GM12874 (cell line): ENCODE measurements at regions not wholly inside any gene's neighbourhood (a gene's known extent, or its start where the extent isn't known, plus 50 kb on each side); places are given as distances from the start of the nearest gene placed in this dataset.

Experiments used
- TF ChIP-seq, protein P1 (sequence below): IDR thresholded peaks from 2 replicates; pipeline ENCODE4 v1.5.1; 2011; ENCODE audit warnings: low read depth, mild to moderate bottlenecking, control low read depth, low read length, moderate library complexity; ENCODE audit not compliant: insufficient read depth

DNA sequence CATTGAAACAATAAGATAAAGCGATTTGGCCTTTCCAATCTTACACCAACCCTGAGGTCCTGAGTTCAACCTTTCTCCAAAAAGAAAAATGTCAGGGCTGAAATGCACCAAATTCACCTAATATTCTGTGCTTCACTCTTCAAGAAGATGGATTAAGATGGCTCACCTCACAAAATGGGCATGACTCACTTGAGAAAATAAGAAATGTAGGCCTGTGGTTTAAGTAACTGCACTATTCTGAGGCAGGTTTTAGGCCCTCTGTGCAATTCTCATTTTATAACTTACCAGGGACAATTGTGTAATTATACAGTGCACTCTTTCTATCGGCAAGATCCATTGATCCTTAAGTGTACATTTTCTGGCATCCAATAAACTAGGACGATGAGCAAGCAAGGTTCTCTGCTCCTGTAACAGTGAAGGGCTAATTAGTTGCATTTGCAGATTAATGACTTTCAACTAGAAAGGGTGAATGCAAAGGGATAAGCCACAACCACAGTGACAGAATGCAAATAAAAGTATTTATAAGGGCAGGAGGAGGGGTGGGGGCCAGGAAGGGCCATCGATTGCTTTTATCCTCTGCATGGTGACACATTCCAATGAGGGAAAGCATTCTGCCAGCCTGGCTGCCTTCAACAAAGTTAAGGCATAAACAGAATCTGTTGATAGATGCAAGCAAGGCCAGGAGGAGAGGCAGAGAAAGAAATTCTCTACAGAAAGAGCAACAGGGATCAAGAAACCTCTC, 214.5 kb downstream of the CAAP1 start:
- TF ChIP-seq, protein P1, sequence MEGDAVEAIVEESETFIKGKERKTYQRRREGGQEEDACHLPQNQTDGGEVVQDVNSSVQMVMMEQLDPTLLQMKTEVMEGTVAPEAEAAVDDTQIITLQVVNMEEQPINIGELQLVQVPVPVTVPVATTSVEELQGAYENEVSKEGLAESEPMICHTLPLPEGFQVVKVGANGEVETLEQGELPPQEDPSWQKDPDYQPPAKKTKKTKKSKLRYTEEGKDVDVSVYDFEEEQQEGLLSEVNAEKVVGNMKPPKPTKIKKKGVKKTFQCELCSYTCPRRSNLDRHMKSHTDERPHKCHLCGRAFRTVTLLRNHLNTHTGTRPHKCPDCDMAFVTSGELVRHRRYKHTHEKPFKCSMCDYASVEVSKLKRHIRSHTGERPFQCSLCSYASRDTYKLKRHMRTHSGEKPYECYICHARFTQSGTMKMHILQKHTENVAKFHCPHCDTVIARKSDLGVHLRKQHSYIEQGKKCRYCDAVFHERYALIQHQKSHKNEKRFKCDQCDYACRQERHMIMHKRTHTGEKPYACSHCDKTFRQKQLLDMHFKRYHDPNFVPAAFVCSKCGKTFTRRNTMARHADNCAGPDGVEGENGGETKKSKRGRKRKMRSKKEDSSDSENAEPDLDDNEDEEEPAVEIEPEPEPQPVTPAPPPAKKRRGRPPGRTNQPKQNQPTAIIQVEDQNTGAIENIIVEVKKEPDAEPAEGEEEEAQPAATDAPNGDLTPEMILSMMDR, result no peak

DNA sequence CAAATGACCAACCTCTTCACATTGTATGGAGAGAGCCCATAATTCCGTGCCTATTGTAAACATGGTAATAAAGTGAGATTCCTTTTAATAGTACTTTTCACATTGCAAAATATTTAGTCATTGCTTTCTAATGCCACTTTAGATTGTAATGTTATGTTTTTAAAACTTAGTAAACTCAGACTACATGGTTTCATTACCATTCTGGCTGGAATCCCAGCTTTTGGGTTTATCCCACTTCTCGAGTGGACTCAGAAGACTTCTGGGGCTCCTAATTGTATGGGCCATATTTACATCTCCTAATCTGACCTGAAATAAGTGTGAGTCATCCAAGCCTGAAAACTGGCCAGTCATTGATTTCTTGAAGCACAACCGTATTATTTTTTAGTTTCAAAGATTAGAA, 217.6 kb downstream of the CAAP1 start:
- TF ChIP-seq, protein P1, result no peak

DNA sequence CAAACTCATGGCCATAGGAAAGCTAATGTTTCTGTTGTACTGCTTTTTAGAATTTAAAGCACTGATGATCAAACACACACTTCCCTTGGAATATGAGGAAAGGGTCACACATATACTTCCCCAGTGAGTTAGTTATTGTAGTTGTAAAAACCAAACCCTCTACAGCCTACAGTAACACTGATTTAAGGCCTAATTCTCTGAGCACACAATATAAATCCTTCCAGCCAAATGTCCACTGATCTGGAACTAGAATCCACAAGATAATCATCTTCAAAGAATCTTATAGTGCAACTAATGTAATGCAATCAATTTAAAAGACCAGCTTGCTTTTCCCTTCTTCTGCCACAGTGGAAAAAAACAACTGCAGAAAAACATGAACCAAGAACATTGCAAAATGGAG, 219.3 kb downstream of the CAAP1 start:
- TF ChIP-seq, protein P1, result no peak

DNA sequence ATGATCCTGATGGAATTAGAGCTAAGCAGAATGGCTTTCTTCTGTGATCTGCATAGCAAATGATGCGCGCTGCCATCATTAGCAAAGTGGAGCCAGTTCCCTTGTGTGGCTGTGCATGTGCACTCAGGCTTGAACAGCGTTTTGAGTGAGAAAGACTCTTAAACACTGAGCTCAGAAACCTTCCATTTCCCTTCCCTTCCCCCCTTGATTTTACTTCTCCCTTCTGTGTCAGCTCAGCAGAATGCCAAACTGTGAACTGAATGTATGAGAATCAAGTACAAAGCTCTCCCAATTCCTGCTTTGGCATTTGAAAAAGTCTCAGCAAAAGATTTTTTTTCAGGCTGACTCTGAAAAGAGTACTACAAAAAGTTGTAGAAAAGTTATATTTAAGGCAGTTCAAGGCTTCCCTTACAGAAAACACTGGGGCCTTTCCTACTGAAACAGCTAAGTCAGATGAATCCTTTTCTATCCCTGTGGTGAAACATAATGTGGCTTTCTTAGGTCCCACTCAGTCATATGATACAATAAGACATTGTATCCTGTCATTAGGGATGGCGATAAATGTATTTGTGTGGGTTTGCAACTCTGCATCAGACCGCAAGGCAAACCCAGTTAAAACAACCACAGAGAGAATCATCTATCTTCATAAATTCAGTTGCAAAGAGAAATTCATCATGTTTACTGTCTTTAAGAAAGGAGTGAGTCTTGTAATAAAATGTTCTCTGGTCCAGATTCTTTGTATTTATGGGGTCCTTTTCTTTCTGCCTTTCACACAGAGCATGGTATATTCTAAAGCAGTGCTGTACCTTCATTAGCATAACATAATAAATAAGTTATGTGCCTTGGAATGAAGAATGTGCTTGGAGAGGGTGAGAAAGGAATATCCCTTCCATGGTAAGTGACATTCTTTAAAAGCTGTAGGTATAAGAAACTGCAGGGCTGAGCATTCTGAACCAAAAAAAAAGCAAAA, 222.6 kb downstream of the CAAP1 start:
- TF ChIP-seq, protein P1, result no peak

DNA sequence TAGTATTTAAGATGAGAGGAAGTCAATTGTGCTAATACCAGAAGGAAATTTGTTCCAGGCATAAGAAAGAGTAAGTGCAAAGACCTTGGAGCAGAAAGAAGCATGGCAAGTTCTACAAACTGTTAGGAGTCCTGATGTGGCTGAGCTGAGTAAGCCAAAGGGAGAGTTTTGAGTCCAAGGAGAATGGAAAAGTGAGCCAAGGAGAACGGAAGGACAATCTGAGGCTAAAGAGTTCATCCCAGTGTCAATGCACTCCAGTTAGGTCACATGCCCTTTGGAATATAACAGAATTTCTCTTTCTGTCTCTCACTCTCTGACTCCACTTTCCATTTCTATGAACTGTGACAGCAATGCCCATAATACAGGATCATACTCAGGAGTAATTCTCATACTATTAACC, 224.7 kb downstream of the CAAP1 start:
- TF ChIP-seq, protein P1, result no peak

DNA sequence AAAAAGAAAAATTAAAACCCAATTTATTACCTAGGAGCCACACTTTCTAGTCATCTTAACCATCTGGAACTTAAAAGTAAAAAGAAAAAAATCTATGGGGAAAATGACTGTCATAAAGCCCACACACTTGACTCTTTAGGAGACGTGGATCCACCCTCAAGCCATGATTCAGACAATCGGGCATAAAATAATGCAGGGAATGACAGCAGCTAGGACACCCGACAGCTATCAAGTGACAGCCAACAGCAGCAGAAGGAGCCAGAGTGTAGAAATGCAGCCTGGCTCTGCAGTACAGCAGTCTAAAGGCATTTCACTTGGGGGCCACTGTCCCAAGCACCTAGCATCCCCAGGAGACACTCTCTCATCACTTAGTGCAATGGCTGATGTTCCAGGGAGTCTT, 226.9 kb downstream of the CAAP1 start:
- TF ChIP-seq, protein P1, result no peak

DNA sequence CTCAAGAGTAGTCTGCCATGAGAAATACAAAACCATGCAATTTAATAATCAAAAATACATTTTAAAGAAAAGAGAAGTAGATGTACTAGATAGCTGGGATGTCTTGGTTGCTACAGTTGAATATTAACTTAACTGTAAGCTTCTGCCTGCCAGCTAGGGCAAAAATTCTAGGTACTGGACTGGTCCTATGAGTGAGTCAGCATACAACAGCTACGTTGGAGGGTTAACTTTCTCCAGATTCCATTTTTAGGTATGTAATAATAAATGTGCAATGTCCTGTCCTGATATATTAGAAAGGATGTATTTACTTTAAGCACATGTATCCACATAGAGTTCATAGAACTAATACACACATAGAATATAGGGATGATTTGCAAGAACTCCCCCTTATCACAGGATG, 230.1 kb downstream of the CAAP1 start:
- TF ChIP-seq, protein P1, result no peak
